CD14-positive monocyte (primary cell): ENCODE measurements at regions not wholly inside any gene's neighbourhood (a gene's known extent, or its start where the extent isn't known, plus 50 kb on each side); places are given as distances from the start of the nearest gene placed in this dataset.

ENCODE experiments used
- DNase-seq, 3 donors: peaks; one replicate each; pipeline ENCODE4 v3.0.0-alpha.2; 2011 to 2022
- H2AFZ ChIP-seq: 2 replicates; pipeline ENCODE4 v1.6.0; 2012; ENCODE audit warnings: mild to moderate bottlenecking, low read depth, low read length, inconsistent platforms; ENCODE audit not compliant: insufficient read depth, poor library complexity, severe bottlenecking
- H3K27ac ChIP-seq, 2 donors: 1 replicate in 1 of 2; 2 replicates in 1 of 2; pipeline ENCODE4 v1.5.1; 2012 to 2013; ENCODE audit warnings: low read length in 2 of 2, control low read depth in 1 of 2, inconsistent platforms in 1 of 2, low read depth in 1 of 2, mild to moderate bottlenecking in 1 of 2
- H3K27me3 ChIP-seq, 2 donors: one replicate each; pipeline versions ENCODE4 v1.6.0 to v1.6.1; 2011 to 2013; ENCODE audit warnings: low read length in 2 of 2; ENCODE audit not compliant: control insufficient read depth in 2 of 2, insufficient read depth in 2 of 2
- H3K36me3 ChIP-seq, 2 donors: replicated peaks in 1 of 2; 1 replicate in 1 of 2; 2 replicates in 1 of 2; pipeline versions ENCODE4 v1.5.1 to v1.6.1; 2012 to 2013; ENCODE audit warnings: low read length in 2 of 2, control low read depth in 1 of 2, inconsistent platforms in 1 of 2, mild to moderate bottlenecking in 1 of 2; ENCODE audit not compliant: insufficient read depth in 2 of 2, control insufficient read depth in 1 of 2
- H3K4me1 ChIP-seq, 2 donors: 1 replicate in 1 of 2; 2 replicates in 1 of 2; pipeline versions ENCODE4 v1.5.1 to v1.6.1; 2012 to 2013; ENCODE audit warnings: low read length in 2 of 2, control low read depth in 1 of 2, inconsistent platforms in 1 of 2, mild to moderate bottlenecking in 1 of 2, moderate library complexity in 1 of 2; ENCODE audit not compliant: insufficient read depth in 2 of 2, control insufficient read depth in 1 of 2
- H3K4me2 ChIP-seq: replicated peaks from 2 replicates; pipeline ENCODE3; 2012; ENCODE audit warnings: low read length, moderate library complexity, mild to moderate bottlenecking; ENCODE audit not compliant: poor library complexity, severe bottlenecking; ENCODE audit errors: extremely low read depth
- H3K4me3 ChIP-seq, 3 experiments: fragments of 200-600 bp in 1 of 3; sonication (generic) in 1 of 3; replicated peaks in 1 of 3; 1 replicate in 2 of 3; 2 replicates in 1 of 3; pipeline ENCODE4 v1.5.1; 2011 to 2013; ENCODE audit warnings: low read length in 3 of 3, mild to moderate bottlenecking in 3 of 3, control low read depth in 2 of 3, low read depth in 2 of 3, inconsistent platforms in 1 of 3, moderate library complexity in 1 of 3
- H3K79me2 ChIP-seq: 2 replicates; pipeline ENCODE4 v1.6.0; 2012; ENCODE audit warnings: mild to moderate bottlenecking, control low read depth, inconsistent platforms, low read length, moderate library complexity; ENCODE audit not compliant: insufficient read depth
- H3K9ac ChIP-seq: 2 replicates; pipeline ENCODE4 v1.6.0; 2017; ENCODE audit warnings: low read length, mild to moderate bottlenecking; ENCODE audit not compliant: insufficient read depth, poor library complexity, severe bottlenecking
- H3K9me3 ChIP-seq, 2 donors: replicated peaks in 1 of 2; 1 replicate in 1 of 2; 2 replicates in 1 of 2; pipeline versions ENCODE4 v1.5.1 to v1.6.1; 2012 to 2013; ENCODE audit warnings: low read length in 2 of 2, control low read depth in 1 of 2; ENCODE audit not compliant: control insufficient read depth in 1 of 2, insufficient read depth in 1 of 2
- H4K20me1 ChIP-seq: 2 replicates; pipeline ENCODE4 v1.6.0; 2012; ENCODE audit warnings: mild to moderate bottlenecking, low read length, control low read depth, moderate library complexity; ENCODE audit not compliant: insufficient read depth
- H3K27ac Mint-ChIP-seq, 7 donors: one replicate each; pipeline ENCODE4 v1.8.0; 2020; ENCODE audit warnings: mild to moderate bottlenecking in 7 of 7, mixed read lengths in 7 of 7, moderate library complexity in 6 of 7, inconsistent platforms in 2 of 7
- H3K27me3 Mint-ChIP-seq, 3 donors: one replicate each; pipeline ENCODE4 v1.8.0; 2021 to 2022; ENCODE audit warnings: low read depth in 3 of 3, mild to moderate bottlenecking in 3 of 3, mixed read lengths in 3 of 3, moderate library complexity in 3 of 3, inconsistent platforms in 1 of 3
- H3K36me3 Mint-ChIP-seq, 2 donors: one replicate each; pipeline ENCODE4 v1.8.0; 2020; ENCODE audit warnings: mixed read lengths in 2 of 2, inconsistent platforms in 1 of 2, mild to moderate bottlenecking in 1 of 2
- H3K4me1 Mint-ChIP-seq: one replicate; pipeline ENCODE4 v1.8.0; 2020; ENCODE audit warnings: mild to moderate bottlenecking, mixed read lengths
- H3K4me3 Mint-ChIP-seq, 2 donors: one replicate each; pipeline ENCODE4 v1.8.0; 2020; ENCODE audit warnings: mild to moderate bottlenecking in 2 of 2, mixed read lengths in 2 of 2, moderate library complexity in 1 of 2
- H3K9me3 Mint-ChIP-seq, 7 donors: one replicate each; pipeline ENCODE4 v1.8.0; 2020 to 2022; ENCODE audit warnings: mixed read lengths in 7 of 7, mild to moderate bottlenecking in 6 of 7, moderate library complexity in 6 of 7, inconsistent platforms in 2 of 7
- whole genome bisulfite sequencing: methylation state at CpG from one replicate; pipeline ENCODE4 v1.1.5; 2013; ENCODE audit warnings: missing lambda C conversion rate; ENCODE audit not compliant: insufficient coverage; 5-methylcytosine and 5-hydroxymethylcytosine counted together
- intact Hi-C, 2 donors: fragments of 100-400 bp; cut with micrococcal nuclease; formaldehyde crosslinking; loops; one replicate each; pipeline versions ENCODE4 v1.15.0 to v1.15.1; 2023
- TF ChIP-seq, protein P1 (sequence below): fragments of 200-600 bp; IDR thresholded peaks from one replicate; pipeline ENCODE4 v1.8.0; 2022; ENCODE audit warnings: antibody characterized with exemption, mild to moderate bottlenecking

DNA sequence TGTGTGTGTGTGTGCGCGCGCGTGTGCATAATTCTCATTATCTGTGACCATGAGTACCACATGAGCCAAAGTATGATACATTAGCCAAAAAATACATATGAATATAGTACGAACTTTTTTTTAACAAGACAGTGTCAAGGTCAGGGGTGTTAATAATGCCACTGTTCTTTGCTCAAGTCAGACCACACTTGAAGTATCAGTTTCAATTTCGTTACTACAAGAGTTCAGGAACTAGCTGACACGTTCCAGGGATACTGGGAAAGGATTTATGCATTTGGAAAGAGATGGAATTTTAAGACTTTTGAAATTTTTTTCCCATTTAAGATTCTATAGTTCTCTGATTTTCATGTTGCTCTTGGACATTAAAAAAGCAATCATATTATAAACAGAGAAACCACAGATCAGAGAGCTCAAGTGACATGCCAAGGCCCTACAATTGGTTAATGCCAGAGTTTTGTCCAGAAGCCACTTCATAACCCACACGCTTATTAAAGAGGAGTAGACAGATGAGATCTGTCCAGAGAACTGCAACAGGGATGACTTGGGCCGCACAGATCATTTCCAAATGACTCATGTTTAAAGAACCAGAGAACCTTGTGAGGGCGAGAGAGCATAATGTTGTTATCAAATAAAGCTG is 718.8 kb upstream of the SGCG start:
- no peak overlapping the region for H3K27ac ChIP-seq
- Mint-ChIP-seq H3K27ac (no peak overlapping the region), H3K27me3 (no peaks in the 10 kb centered on the region), H3K9me3 (peaks cover 0 to 10% (median 0%) of the 10 kb centered on the region in 7 donors), H3K4me1 (no peaks in the 10 kb centered on the region), H3K4me3 (no peak overlapping the region), H3K36me3 (no peaks in the 10 kb centered on the region)
- intact Hi-C loops, result no loop called here
- H3K9me3 ChIP-seq, result peaks cover 21 to 22% of the 10 kb centered on the region in 2 donors
- H3K9ac ChIP-seq, result no peak overlapping the region
- H3K36me3 ChIP-seq, result no peaks in the 10 kb centered on the region
- H3K79me2 ChIP-seq, result no peaks in the 10 kb centered on the region
- no peak overlapping the region for H3K4me3 ChIP-seq
- no peaks in the 10 kb centered on the region for H4K20me1 ChIP-seq
- WGBS, result no CpG with 5 or more reads among the region's 10 CpGs
- no peak for DNase-seq
- H3K4me2 ChIP-seq, result no peak overlapping the region
- H3K27me3 ChIP-seq, result no peaks in the 10 kb centered on the region
- H3K4me1 ChIP-seq, result no peaks in the 10 kb centered on the region
- H2AFZ ChIP-seq, result no peak overlapping the region
- TF ChIP-seq, protein P1, sequence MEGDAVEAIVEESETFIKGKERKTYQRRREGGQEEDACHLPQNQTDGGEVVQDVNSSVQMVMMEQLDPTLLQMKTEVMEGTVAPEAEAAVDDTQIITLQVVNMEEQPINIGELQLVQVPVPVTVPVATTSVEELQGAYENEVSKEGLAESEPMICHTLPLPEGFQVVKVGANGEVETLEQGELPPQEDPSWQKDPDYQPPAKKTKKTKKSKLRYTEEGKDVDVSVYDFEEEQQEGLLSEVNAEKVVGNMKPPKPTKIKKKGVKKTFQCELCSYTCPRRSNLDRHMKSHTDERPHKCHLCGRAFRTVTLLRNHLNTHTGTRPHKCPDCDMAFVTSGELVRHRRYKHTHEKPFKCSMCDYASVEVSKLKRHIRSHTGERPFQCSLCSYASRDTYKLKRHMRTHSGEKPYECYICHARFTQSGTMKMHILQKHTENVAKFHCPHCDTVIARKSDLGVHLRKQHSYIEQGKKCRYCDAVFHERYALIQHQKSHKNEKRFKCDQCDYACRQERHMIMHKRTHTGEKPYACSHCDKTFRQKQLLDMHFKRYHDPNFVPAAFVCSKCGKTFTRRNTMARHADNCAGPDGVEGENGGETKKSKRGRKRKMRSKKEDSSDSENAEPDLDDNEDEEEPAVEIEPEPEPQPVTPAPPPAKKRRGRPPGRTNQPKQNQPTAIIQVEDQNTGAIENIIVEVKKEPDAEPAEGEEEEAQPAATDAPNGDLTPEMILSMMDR, result no peak

DNA sequence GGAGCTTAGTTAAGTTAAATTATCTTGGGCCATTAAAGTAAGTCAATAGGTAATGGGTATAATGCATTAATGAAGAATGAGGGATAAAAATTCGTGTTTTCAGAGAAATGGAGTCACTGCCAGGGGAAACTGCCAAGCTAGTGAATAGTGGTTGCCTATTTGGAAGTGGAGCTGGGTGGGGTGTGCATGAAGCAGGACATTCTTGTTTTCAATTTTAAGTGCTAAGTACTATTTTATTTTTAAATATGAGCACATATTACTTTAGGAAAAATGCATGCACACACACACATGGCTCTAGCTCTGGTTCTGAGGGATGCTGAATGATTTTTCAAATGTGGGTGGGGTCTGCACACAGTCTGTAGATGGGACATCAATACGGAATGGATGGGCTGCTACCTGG is 717.7 kb upstream of the SGCG start:
- Histone ChIP-seq H3K27ac (no peak overlapping the region), H3K4me2 (no peak overlapping the region), H3K27me3 (no peaks in the 10 kb centered on the region), H3K4me1 (no peaks in the 10 kb centered on the region), H4K20me1 (no peaks in the 10 kb centered on the region), H2AFZ (no peak overlapping the region), H3K9ac (no peak overlapping the region), H3K4me3 (no peak overlapping the region), H3K9me3 (peaks cover 17 to 18% of the 10 kb centered on the region in 2 donors), H3K36me3 (no peaks in the 10 kb centered on the region), H3K79me2 (no peaks in the 10 kb centered on the region)
- no peak for DNase-seq
- Mint-ChIP-seq H3K4me1 (no peaks in the 10 kb centered on the region), H3K27me3 (no peaks in the 10 kb centered on the region), H3K36me3 (no peaks in the 10 kb centered on the region), H3K4me3 (no peak overlapping the region), H3K27ac (no peak overlapping the region), H3K9me3 (peaks cover 0 to 10% (median 0%) of the 10 kb centered on the region in 7 donors)
- TF ChIP-seq, protein P1, result no peak
- intact Hi-C loops, result no loop called here
- 33% methylated on average over 1 of the region's 2 CpGs for WGBS
